GM23338 (cell line): ENCODE measurements at regions not wholly inside any gene's neighbourhood (a gene's known extent, or its start where the extent isn't known, plus 50 kb on each side); places are given as distances from the start of the nearest gene placed in this dataset.

Source experiments
- ATAC-seq: fragments of 200-7000 bp; cut with Tn5 transposase; 3 replicates; pipeline ENCODE4 v1.9.1; 2020
- DNase-seq: peaks from one replicate; pipeline ENCODE4 v3.0.0-alpha.2; 2015; ENCODE audit warnings: low spot score
- H2AFZ ChIP-seq: fragments of 200-600 bp; sonication (generic); 2 replicates; pipeline ENCODE4 v1.8.0; 2016; ENCODE audit warnings: antibody characterized with exemption, mild to moderate bottlenecking, moderate library complexity
- H3F3A ChIP-seq: fragments of 200-600 bp; sonication (generic); replicated peaks from 2 replicates; pipeline ENCODE4 v1.8.0; 2017; ENCODE audit warnings: antibody characterized with exemption, mixed run types, low read depth
- H3K27ac ChIP-seq: fragments of 200-600 bp; sonication (generic); 2 replicates; pipeline ENCODE4 v1.6.1; 2016; ENCODE audit warnings: low read depth
- H3K27me3 ChIP-seq: fragments of 200-600 bp; sonication (generic); 2 replicates; pipeline ENCODE4 v1.8.0; 2016; ENCODE audit warnings: mild to moderate bottlenecking, mixed run types, moderate library complexity; ENCODE audit not compliant: insufficient read depth
- H3K36me3 ChIP-seq: fragments of 200-600 bp; sonication (generic); 2 replicates; pipeline ENCODE4 v1.8.0; 2016; ENCODE audit warnings: mild to moderate bottlenecking; ENCODE audit not compliant: insufficient read depth
- H3K4me1 ChIP-seq: fragments of 200-600 bp; sonication (generic); 2 replicates; pipeline ENCODE4 v1.8.0; 2016; ENCODE audit warnings: mild to moderate bottlenecking, moderate library complexity; ENCODE audit not compliant: insufficient read depth
- H3K4me2 ChIP-seq: fragments of 200-600 bp; sonication (generic); 2 replicates; pipeline ENCODE4 v1.7.1; 2017; ENCODE audit warnings: mixed run types
- H3K4me3 ChIP-seq: fragments of 200-600 bp; sonication (generic); 2 replicates; pipeline ENCODE4 v1.6.1; 2016; ENCODE audit warnings: mixed run types
- H3K79me2 ChIP-seq: fragments of 200-600 bp; sonication (generic); replicated peaks from 2 replicates; pipeline ENCODE4 v1.8.0; 2017; ENCODE audit warnings: mild to moderate bottlenecking; ENCODE audit not compliant: insufficient read depth
- H3K9me2 ChIP-seq: fragments of 200-600 bp; sonication (generic); 2 replicates; pipeline ENCODE4 v1.8.0; 2017; ENCODE audit not compliant: insufficient read depth
- H4K20me1 ChIP-seq: fragments of 200-600 bp; sonication (generic); replicated peaks from 2 replicates; pipeline ENCODE4 v1.8.0; 2017; ENCODE audit warnings: mild to moderate bottlenecking; ENCODE audit not compliant: insufficient read depth
- H3K27ac Mint-ChIP-seq: 2 replicates; pipeline ENCODE4 v1.8.0; 2020; ENCODE audit warnings: inconsistent platforms, mild to moderate bottlenecking, moderate library complexity, mixed read lengths
- H3K27me3 Mint-ChIP-seq: 3 replicates; pipeline ENCODE4 v1.8.0; 2022; ENCODE audit warnings: low read depth, mild to moderate bottlenecking, moderate library complexity, mixed read lengths, inconsistent platforms; ENCODE audit not compliant: insufficient read depth, poor library complexity
- H3K36me3 Mint-ChIP-seq: 3 replicates; pipeline ENCODE4 v1.8.0; 2021; ENCODE audit warnings: low read depth, mild to moderate bottlenecking, inconsistent platforms, moderate library complexity, mixed read lengths
- H3K4me1 Mint-ChIP-seq: 3 replicates; pipeline ENCODE4 v1.8.0; 2020; ENCODE audit warnings: mild to moderate bottlenecking, inconsistent platforms, mixed read lengths
- H3K4me3 Mint-ChIP-seq: 3 replicates; pipeline ENCODE4 v1.8.0; 2021; ENCODE audit warnings: moderate library complexity, mild to moderate bottlenecking, inconsistent platforms, mixed read lengths
- H3K9me3 Mint-ChIP-seq: 3 replicates; pipeline ENCODE4 v1.8.0; 2020; ENCODE audit warnings: moderate library complexity, mild to moderate bottlenecking, inconsistent platforms, mixed read lengths
- CREB1 ChIP-seq: fragments of 250-450 bp; sonication (Bioruptor Pico); IDR thresholded peaks from 2 replicates; pipeline ENCODE4 v1.5.0; 2020; ENCODE audit warnings: low read depth, mild to moderate bottlenecking, moderate library complexity
- EZH2 ChIP-seq: fragments of 200-600 bp; sonication (generic); IDR thresholded peaks from one replicate; pipeline ENCODE4 v1.8.0; 2017; ENCODE audit warnings: antibody characterized with exemption, mild to moderate bottlenecking, low read depth; ENCODE audit not compliant: unreplicated experiment
- JUNB ChIP-seq: IDR thresholded peaks from one replicate; pipeline ENCODE4 v1.6.1; 2016; ENCODE audit warnings: antibody characterized with exemption; ENCODE audit not compliant: unreplicated experiment
- NANOG ChIP-seq: IDR thresholded peaks from 2 replicates; pipeline ENCODE4 v1.6.1; 2016; ENCODE audit warnings: antibody characterized with exemption, borderline replicate concordance
- POLR2AphosphoS5 ChIP-seq: IDR thresholded peaks from 2 replicates; pipeline ENCODE4 v1.6.1; 2016; ENCODE audit warnings: antibody characterized with exemption, low read depth
- STAT1 ChIP-seq: IDR thresholded peaks from one replicate; pipeline ENCODE4 v1.6.1; 2016; ENCODE audit warnings: antibody characterized with exemption; ENCODE audit not compliant: unreplicated experiment
- ZNF114 ChIP-seq: fragments of 250-450 bp; sonication (Bioruptor Pico); IDR thresholded peaks from 2 replicates; pipeline ENCODE4 v1.5.0; 2020; ENCODE audit warnings: mild to moderate bottlenecking, moderate library complexity
- ZNF331 ChIP-seq: fragments of 250-450 bp; sonication (Bioruptor Pico); IDR thresholded peaks from 2 replicates; pipeline ENCODE4 v1.5.0; 2020; ENCODE audit warnings: low read depth, mild to moderate bottlenecking, moderate library complexity
- TF ChIP-seq, protein P1 (sequence below): fragments of 250-450 bp; sonication (Bioruptor Pico); IDR thresholded peaks from 2 replicates; pipeline ENCODE4 v1.5.0; 2020; ENCODE audit warnings: mild to moderate bottlenecking, moderate library complexity
- TF ChIP-seq, protein P2 (sequence below): IDR thresholded peaks from 2 replicates; pipeline ENCODE4 v1.6.1; 2016; ENCODE audit warnings: antibody characterized with exemption
- TF ChIP-seq, protein P3 (sequence below), 2 experiments: fragments of 200-600 bp in 1 of 2; sonication (generic) in 1 of 2; conservative IDR thresholded peaks; 2 replicates each; pipeline versions ENCODE4 v1.5.1 to v1.6.1; 2016 to 2017; ENCODE audit warnings: antibody characterized with exemption in 2 of 2, low read depth in 2 of 2, mild to moderate bottlenecking in 2 of 2, moderate library complexity in 1 of 2
- TF ChIP-seq, protein P4 (sequence below): IDR thresholded peaks from one replicate; pipeline ENCODE4 v1.6.1; 2018; ENCODE audit warnings: antibody characterized with exemption; ENCODE audit not compliant: unreplicated experiment

DNA sequence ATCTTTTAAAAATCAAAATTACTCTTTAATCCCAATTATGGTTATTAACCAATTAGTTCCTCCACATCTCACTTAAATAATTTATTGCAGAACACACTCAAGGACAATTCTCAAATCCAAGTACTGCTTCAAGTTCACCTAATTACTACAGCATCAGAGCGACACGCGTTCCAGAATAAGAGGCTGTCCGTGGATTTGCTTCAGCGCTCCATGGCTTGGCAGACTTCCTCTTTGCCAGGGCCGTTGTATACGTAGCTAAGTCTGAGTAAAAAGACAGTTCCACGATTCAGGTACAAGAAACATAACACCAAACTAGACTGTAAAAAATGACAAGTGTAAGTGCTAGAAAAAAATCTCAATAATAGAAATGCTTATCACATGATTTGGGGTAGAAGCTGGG lies 153.2 kb upstream of the MYT1L start (continued):
- TF ChIP-seq, protein P1, sequence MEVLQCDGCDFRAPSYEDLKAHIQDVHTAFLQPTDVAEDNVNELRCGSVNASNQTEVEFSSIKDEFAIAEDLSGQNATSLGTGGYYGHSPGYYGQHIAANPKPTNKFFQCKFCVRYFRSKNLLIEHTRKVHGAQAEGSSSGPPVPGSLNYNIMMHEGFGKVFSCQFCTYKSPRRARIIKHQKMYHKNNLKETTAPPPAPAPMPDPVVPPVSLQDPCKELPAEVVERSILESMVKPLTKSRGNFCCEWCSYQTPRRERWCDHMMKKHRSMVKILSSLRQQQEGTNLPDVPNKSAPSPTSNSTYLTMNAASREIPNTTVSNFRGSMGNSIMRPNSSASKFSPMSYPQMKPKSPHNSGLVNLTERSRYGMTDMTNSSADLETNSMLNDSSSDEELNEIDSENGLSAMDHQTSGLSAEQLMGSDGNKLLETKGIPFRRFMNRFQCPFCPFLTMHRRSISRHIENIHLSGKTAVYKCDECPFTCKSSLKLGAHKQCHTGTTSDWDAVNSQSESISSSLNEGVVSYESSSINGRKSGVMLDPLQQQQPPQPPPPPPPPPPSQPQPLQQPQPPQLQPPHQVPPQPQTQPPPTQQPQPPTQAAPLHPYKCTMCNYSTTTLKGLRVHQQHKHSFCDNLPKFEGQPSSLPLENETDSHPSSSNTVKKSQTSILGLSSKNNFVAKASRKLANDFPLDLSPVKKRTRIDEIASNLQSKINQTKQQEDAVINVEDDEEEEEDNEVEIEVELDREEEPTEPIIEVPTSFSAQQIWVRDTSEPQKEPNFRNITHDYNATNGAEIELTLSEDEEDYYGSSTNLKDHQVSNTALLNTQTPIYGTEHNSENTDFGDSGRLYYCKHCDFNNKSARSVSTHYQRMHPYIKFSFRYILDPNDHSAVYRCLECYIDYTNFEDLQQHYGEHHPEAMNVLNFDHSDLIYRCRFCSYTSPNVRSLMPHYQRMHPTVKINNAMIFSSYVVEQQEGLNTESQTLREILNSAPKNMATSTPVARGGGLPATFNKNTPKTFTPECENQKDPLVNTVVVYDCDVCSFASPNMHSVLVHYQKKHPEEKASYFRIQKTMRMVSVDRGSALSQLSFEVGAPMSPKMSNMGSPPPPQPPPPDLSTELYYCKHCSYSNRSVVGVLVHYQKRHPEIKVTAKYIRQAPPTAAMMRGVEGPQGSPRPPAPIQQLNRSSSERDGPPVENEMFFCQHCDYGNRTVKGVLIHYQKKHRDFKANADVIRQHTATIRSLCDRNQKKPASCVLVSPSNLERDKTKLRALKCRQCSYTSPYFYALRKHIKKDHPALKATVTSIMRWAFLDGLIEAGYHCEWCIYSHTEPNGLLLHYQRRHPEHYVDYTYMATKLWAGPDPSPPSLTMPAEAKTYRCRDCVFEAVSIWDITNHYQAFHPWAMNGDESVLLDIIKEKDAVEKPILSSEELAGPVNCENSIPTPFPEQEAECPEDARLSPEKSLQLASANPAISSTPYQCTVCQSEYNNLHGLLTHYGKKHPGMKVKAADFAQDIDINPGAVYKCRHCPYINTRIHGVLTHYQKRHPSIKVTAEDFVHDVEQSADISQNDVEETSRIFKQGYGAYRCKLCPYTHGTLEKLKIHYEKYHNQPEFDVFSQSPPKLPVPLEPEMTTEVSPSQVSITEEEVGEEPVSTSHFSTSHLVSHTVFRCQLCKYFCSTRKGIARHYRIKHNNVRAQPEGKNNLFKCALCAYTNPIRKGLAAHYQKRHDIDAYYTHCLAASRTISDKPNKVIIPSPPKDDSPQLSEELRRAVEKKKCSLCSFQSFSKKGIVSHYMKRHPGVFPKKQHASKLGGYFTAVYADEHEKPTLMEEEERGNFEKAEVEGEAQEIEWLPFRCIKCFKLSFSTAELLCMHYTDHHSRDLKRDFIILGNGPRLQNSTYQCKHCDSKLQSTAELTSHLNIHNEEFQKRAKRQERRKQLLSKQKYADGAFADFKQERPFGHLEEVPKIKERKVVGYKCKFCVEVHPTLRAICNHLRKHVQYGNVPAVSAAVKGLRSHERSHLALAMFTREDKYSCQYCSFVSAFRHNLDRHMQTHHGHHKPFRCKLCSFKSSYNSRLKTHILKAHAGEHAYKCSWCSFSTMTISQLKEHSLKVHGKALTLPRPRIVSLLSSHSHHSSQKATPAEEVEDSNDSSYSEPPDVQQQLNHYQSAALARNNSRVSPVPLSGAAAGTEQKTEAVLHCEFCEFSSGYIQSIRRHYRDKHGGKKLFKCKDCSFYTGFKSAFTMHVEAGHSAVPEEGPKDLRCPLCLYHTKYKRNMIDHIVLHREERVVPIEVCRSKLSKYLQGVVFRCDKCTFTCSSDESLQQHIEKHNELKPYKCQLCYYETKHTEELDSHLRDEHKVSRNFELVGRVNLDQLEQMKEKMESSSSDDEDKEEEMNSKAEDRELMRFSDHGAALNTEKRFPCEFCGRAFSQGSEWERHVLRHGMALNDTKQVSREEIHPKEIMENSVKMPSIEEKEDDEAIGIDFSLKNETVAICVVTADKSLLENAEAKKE (CRISPR knock-in tag): no peak
- TF ChIP-seq ZNF331 (CRISPR knock-in tag) (no peak), ZNF114 (CRISPR knock-in tag) (no peak), CREB1 (CRISPR knock-in tag) (no peak), STAT1 (no peak), NANOG (no peak), EZH2 (no peak), JUNB (no peak)
- TF ChIP-seq, protein P2, sequence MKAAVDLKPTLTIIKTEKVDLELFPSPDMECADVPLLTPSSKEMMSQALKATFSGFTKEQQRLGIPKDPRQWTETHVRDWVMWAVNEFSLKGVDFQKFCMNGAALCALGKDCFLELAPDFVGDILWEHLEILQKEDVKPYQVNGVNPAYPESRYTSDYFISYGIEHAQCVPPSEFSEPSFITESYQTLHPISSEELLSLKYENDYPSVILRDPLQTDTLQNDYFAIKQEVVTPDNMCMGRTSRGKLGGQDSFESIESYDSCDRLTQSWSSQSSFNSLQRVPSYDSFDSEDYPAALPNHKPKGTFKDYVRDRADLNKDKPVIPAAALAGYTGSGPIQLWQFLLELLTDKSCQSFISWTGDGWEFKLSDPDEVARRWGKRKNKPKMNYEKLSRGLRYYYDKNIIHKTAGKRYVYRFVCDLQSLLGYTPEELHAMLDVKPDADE: no peak

DNA sequence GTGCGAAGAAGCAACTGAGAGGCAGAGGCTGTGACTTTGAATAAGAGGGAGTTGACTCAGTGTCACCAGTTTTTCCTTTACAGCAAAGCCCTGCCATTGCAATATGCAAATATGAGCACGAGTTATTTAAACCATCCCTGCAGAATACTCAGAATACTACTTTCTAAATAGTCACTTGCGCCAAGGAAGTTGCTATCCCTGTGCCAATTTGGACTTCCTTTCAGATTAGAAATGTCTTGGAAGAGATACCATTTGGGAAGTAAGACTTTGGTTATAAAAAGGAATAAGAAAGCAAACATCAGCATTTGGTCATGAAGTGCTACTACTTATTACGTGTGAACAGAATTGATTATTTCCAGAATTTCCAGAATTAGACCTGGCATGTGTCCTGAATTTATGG lies 151.8 kb upstream of the MYT1L start:
- Mint-ChIP-seq H3K27me3 (no peaks in the 10 kb centered on the region), H3K36me3 (no peaks in the 10 kb centered on the region; the same call in 1 of the 3 replicates), H3K4me1 (no peaks in the 10 kb centered on the region; the same call in 1 of the 3 replicates), H3K9me3 (no peaks in the 10 kb centered on the region; the same call in 1 of the 3 replicates), H3K4me3 (no peak overlapping the region), H3K27ac (no peak overlapping the region)
- H3K36me3 ChIP-seq: no peaks in the 10 kb centered on the region
- H3K27me3 ChIP-seq: no peaks in the 10 kb centered on the region
- H3K79me2 ChIP-seq: no peaks in the 10 kb centered on the region
- no peak overlapping the region for H3K4me2 ChIP-seq
- no peak overlapping the region for H3K27ac ChIP-seq
- DNase-seq (no peak), ATAC-seq (no peak)
- H3K4me3 ChIP-seq: no peak overlapping the region
- H3F3A ChIP-seq: no peaks in the 10 kb centered on the region
- no peaks in the 10 kb centered on the region for H3K4me1 ChIP-seq
- no peak overlapping the region for H2AFZ ChIP-seq
- no peaks in the 10 kb centered on the region for H3K9me2 ChIP-seq
- no peaks in the 10 kb centered on the region for H4K20me1 ChIP-seq
- TF ChIP-seq ZNF331 (CRISPR knock-in tag) (no peak), NANOG (no peak), POLR2AphosphoS5 (no peak), JUNB (no peak)
- TF ChIP-seq, protein P3, sequence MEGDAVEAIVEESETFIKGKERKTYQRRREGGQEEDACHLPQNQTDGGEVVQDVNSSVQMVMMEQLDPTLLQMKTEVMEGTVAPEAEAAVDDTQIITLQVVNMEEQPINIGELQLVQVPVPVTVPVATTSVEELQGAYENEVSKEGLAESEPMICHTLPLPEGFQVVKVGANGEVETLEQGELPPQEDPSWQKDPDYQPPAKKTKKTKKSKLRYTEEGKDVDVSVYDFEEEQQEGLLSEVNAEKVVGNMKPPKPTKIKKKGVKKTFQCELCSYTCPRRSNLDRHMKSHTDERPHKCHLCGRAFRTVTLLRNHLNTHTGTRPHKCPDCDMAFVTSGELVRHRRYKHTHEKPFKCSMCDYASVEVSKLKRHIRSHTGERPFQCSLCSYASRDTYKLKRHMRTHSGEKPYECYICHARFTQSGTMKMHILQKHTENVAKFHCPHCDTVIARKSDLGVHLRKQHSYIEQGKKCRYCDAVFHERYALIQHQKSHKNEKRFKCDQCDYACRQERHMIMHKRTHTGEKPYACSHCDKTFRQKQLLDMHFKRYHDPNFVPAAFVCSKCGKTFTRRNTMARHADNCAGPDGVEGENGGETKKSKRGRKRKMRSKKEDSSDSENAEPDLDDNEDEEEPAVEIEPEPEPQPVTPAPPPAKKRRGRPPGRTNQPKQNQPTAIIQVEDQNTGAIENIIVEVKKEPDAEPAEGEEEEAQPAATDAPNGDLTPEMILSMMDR (conservative IDR thresholded peaks at IDR 0.05; ENCODE audit: low read depth in 2 of 2): no peak
- TF ChIP-seq, protein P4, sequence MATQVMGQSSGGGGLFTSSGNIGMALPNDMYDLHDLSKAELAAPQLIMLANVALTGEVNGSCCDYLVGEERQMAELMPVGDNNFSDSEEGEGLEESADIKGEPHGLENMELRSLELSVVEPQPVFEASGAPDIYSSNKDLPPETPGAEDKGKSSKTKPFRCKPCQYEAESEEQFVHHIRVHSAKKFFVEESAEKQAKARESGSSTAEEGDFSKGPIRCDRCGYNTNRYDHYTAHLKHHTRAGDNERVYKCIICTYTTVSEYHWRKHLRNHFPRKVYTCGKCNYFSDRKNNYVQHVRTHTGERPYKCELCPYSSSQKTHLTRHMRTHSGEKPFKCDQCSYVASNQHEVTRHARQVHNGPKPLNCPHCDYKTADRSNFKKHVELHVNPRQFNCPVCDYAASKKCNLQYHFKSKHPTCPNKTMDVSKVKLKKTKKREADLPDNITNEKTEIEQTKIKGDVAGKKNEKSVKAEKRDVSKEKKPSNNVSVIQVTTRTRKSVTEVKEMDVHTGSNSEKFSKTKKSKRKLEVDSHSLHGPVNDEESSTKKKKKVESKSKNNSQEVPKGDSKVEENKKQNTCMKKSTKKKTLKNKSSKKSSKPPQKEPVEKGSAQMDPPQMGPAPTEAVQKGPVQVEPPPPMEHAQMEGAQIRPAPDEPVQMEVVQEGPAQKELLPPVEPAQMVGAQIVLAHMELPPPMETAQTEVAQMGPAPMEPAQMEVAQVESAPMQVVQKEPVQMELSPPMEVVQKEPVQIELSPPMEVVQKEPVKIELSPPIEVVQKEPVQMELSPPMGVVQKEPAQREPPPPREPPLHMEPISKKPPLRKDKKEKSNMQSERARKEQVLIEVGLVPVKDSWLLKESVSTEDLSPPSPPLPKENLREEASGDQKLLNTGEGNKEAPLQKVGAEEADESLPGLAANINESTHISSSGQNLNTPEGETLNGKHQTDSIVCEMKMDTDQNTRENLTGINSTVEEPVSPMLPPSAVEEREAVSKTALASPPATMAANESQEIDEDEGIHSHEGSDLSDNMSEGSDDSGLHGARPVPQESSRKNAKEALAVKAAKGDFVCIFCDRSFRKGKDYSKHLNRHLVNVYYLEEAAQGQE: no peak
